Spinal cord (tissue), 9 donors: ENCODE measurements at regions not wholly inside any gene's neighbourhood (a gene's known extent, or its start where the extent isn't known, plus 50 kb on each side); places are given as distances from the start of the nearest gene placed in this dataset.

Experiments used
- DNase-seq, 6 donors: peaks; one replicate each; pipeline versions ENCODE4 v3.0.0 to v3.0.0-alpha.2; 2013 to 2015; ENCODE audit warnings: low spot score in 6 of 6, low read depth in 4 of 6
- H3K27ac ChIP-seq: one replicate; pipeline ENCODE4 v1.5.1; 2013; ENCODE audit warnings: low read depth, low read length, control low read depth
- H3K27me3 ChIP-seq: one replicate; pipeline ENCODE4 v1.6.1; 2013; ENCODE audit warnings: low read length; ENCODE audit not compliant: control insufficient read depth, insufficient read depth
- H3K36me3 ChIP-seq: one replicate; pipeline ENCODE4 v1.6.1; 2013; ENCODE audit warnings: low read length; ENCODE audit not compliant: control insufficient read depth, insufficient read depth
- H3K4me1 ChIP-seq: one replicate; pipeline ENCODE4 v1.6.1; 2013; ENCODE audit warnings: low read length; ENCODE audit not compliant: control insufficient read depth, insufficient read depth
- H3K4me3 ChIP-seq: one replicate; pipeline ENCODE4 v1.5.1; 2013; ENCODE audit warnings: low read depth, low read length, control low read depth
- H3K9me3 ChIP-seq: one replicate; pipeline ENCODE4 v1.6.1; 2013; ENCODE audit warnings: low read length; ENCODE audit not compliant: control insufficient read depth, insufficient read depth
- WGBS: methylation state at CpG from one replicate; pipeline ENCODE4 v1.1.5; 2013; ENCODE audit warnings: missing lambda C conversion rate; ENCODE audit not compliant: insufficient coverage; 5-methylcytosine and 5-hydroxymethylcytosine counted together
- donor health status: healthy.

- H3K4me3 ChIP-seq: no peak overlapping the region
- WGBS: 100% methylated on average over 1 of the region's 4 CpGs
- no peak overlapping the region for H3K27ac ChIP-seq
- peaks cover 9% of the 10 kb centered on the region for H3K4me1 ChIP-seq
- no peaks in the 10 kb centered on the region for H3K36me3 ChIP-seq
- H3K27me3 ChIP-seq: peaks cover 24% of the 10 kb centered on the region
- no peak for DNase-seq
- no peaks in the 10 kb centered on the region for H3K9me3 ChIP-seq
Observed at GRCh38 chrX:2588049-2588448, 87.3 kb upstream of the DHRSX start.

GRCh38 chrX:2587146-2587545, 86.4 kb upstream of the DHRSX start:
- H3K4me1 ChIP-seq: peaks cover 12% of the 10 kb centered on the region
- H3K9me3 ChIP-seq: no peaks in the 10 kb centered on the region
- H3K4me3 ChIP-seq: no peak overlapping the region
- peaks cover 32% of the 10 kb centered on the region for H3K27me3 ChIP-seq
- WGBS: no CpG with 5 or more reads among the region's 4 CpGs
- no peaks in the 10 kb centered on the region for H3K36me3 ChIP-seq
- DNase-seq: no peak
- H3K27ac ChIP-seq: no peak overlapping the region

GRCh38 chrX:2585158-2585470, 84.3 kb upstream of the DHRSX start:
- DNase-seq: no peak
- Histone ChIP-seq H3K4me3 (no peak overlapping the region), H3K27ac (no peak overlapping the region), H3K4me1 (peaks cover 18% of the 10 kb centered on the region), H3K36me3 (no peaks in the 10 kb centered on the region), H3K9me3 (no peaks in the 10 kb centered on the region), H3K27me3 (peaks cover 37% of the 10 kb centered on the region)
- 26% methylated on average over 5 of the region's 8 CpGs for WGBS

- Histone ChIP-seq H3K4me3 (no peak overlapping the region), H3K27me3 (peaks cover 35% of the 10 kb centered on the region), H3K36me3 (no peaks in the 10 kb centered on the region), H3K27ac (no peak overlapping the region), H3K9me3 (no peaks in the 10 kb centered on the region), H3K4me1 (peaks cover 18% of the 10 kb centered on the region)
- DNase-seq: peak in 1 of 6 donors; percentile 71
- under 1% methylated on average over 44 of the region's 73 CpGs for WGBS
Observed at GRCh38 chrX:2584251-2585157, 83.7 kb upstream of the DHRSX start.

DNA sequence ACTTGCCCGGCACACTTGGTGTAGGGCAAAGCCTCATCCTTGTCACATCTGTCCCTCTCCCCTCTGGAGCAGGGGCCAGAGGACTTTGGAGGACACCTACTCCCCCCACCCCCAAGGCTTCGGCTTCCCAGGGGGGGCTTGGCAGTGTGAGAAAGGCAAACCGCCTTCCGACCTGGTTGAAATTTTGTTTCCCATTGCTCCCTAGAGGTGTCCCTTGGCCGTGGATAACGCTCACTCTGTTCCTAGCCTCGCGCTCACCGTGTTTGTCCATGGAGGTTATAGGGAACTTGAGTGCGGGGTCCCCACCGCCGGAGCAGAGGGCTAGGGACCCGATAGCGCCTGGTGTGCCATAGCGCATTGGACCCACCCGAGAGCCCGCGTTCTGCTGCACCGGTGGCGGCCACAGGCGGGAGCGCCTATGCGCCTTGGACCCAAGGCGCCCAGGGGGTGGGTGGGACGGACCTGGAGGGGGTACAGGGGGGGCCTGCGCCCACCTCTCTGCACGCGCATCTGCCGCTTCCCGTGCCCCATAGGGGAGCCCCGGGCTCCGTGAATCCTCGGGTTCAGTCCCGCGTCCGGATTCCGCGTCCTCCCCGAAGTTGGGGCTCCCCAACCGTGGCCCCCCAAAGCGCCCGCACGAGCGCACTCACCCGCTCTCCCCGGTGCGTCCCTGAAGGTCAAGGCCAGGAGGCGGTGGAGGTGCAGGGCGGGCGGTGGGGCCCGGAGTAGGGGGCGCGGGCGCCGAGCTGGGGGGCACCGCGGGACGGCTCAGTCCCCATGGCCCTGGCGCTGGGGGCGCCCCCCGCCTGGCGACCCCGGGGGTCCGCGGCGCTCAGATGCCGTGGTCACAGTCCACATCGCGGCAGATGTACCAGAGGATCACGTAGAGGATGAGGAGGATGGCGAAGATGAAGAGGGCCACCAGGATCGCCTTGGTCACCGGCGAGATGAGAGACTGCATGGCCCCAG, 82.7 kb upstream of the DHRSX start:
- Histone ChIP-seq H3K27ac (no peak overlapping the region), H3K36me3 (no peaks in the 10 kb centered on the region), H3K4me1 (peaks cover 18% of the 10 kb centered on the region), H3K9me3 (no peaks in the 10 kb centered on the region), H3K4me3 (peak overlapping the region; percentile 35), H3K27me3 (peaks cover 35% of the 10 kb centered on the region)
- DNase-seq: peak in 1 of 6 donors; percentile 53
- WGBS: under 1% methylated on average over 65 of the region's 74 CpGs

DNA sequence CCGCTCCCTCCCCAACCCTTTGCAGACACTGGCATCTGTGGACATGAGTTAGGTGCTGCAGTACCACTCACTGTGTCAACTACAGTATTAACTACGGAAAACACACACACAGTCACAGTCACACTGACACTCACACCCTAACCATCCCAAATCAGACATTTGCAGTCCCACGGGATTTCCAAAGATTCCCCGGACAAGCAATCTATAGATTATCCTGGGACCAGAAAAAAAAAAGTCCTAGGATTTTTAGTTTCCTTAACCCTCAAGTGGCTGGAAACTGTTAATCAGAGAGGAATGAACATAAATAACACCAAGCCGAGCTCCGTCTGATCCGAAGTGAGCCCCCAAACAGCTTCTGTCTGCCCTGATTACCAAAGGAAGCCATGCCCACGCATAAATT, 81.9 kb upstream of the DHRSX start:
- WGBS: 19% methylated on average over 5 of the region's 8 CpGs
- Histone ChIP-seq H3K4me1 (peaks cover 18% of the 10 kb centered on the region), H3K27ac (no peak overlapping the region), H3K36me3 (no peaks in the 10 kb centered on the region), H3K4me3 (peak overlapping the region; percentile 35), H3K27me3 (peaks cover 35% of the 10 kb centered on the region), H3K9me3 (no peaks in the 10 kb centered on the region)
- DNase-seq: peak in 1 of 6 donors; percentile 59

DNA sequence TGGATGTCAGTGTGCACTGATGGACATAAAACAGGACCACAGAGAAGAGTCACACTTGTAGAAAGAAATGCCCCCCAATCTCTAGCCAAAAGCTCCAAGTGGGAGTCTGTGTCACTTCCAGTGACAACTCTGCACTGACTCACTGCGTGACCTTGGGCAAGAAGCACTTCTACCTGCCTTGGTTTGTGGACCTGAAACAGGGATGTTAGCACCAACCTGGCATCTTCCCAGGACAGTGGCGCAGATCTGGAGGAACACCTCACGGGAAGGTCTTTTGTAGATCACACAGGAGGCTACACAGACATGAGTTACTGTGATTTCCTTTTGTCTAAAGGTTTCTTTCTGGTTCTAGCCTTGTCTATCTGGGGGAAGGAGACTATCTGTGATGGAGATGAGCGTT, 80.5 kb upstream of the DHRSX start:
- Histone ChIP-seq H3K27me3 (peaks cover 35% of the 10 kb centered on the region), H3K4me1 (peaks cover 18% of the 10 kb centered on the region), H3K4me3 (no peak overlapping the region), H3K9me3 (no peaks in the 10 kb centered on the region), H3K36me3 (no peaks in the 10 kb centered on the region), H3K27ac (no peak overlapping the region)
- WGBS: 71% methylated on average over 4 of the region's 4 CpGs
- no peak for DNase-seq

GRCh38 chrX:2578864-2579263, 78.1 kb upstream of the DHRSX start:
- Histone ChIP-seq H3K4me1 (peaks cover 9% of the 10 kb centered on the region), H3K9me3 (no peaks in the 10 kb centered on the region), H3K4me3 (no peak overlapping the region), H3K36me3 (peaks cover 1% of the 10 kb centered on the region), H3K27ac (no peak overlapping the region), H3K27me3 (peaks cover 18% of the 10 kb centered on the region)
- no peak for DNase-seq
- WGBS: 74% methylated on average over 8 of the region's 12 CpGs

DNA sequence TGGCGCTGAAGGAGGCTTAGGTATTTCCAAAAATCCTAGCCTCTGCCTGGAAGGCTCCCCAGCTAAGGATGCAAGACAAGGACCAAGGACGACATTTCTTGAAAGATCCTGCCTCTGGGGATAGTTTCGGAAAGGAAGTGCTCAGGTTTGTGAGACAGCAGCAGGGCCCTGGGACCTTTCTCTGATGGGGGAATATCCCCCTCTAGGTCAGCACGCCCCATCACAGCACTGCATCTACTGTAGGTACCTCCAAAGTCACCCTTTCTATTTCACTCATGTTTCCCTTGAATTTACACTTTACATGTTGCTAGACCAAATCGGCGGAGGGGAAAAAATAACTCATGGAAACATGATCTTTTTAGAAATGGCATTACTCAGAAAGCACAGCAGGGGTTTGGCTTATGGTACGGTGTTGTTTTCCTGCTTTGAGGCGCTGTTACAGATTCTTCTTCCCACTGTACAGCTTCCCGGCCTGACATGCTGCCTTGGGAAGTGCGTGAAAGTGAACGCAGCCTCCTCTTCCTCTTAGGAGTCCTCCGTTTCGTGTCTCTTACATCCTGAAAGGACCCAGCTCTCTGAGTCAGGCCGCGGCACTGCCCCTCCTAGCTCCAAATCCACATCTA, 77.2 kb upstream of the DHRSX start:
- no peak overlapping the region for H3K4me3 ChIP-seq
- peaks cover 9% of the 10 kb centered on the region for H3K4me1 ChIP-seq
- no peak overlapping the region for H3K27ac ChIP-seq
- no peaks in the 10 kb centered on the region for H3K9me3 ChIP-seq
- WGBS: 59% methylated on average over 8 of the region's 15 CpGs
- peaks cover 12% of the 10 kb centered on the region for H3K27me3 ChIP-seq
- peaks cover 3% of the 10 kb centered on the region for H3K36me3 ChIP-seq
- peak in 2 of 6 donors; percentile 6 to 51 for DNase-seq
